Kidney (tissue), 13 donors: ENCODE measurements at regions not wholly inside any gene's neighbourhood (a gene's known extent, or its start where the extent isn't known, plus 50 kb on each side); places are given as distances from the start of the nearest gene placed in this dataset.

Source experiments
- DNase-seq, 5 donors: peaks; one replicate each; pipeline ENCODE4 v3.0.0-alpha.2; 2013 to 2020
- FAIRE-seq: peaks from 2 replicates; lab custom pipeline; 2012; peaks lifted over from hg19 to GRCh38; lab: Jason Lieb, UNC
- H3K27ac ChIP-seq, 2 donors: one replicate each; pipeline ENCODE4 v1.7.0; 2013; ENCODE audit warnings: low read depth in 2 of 2, low read length in 2 of 2, inconsistent platforms in 1 of 2
- H3K27me3 ChIP-seq: one replicate; pipeline ENCODE4 v1.7.1; 2013; ENCODE audit warnings: low read length, inconsistent platforms; ENCODE audit not compliant: control insufficient read depth, insufficient read depth
- H3K36me3 ChIP-seq, 3 donors: one replicate each; pipeline versions ENCODE4 v1.7.0 to v1.7.1; 2013; ENCODE audit warnings: low read length in 3 of 3, control low read depth in 1 of 3, inconsistent platforms in 1 of 3; ENCODE audit not compliant: insufficient read depth in 3 of 3, control insufficient read depth in 2 of 3
- H3K4me1 ChIP-seq, 3 donors: one replicate each; pipeline versions ENCODE4 v1.7.0 to v1.7.1; 2013; ENCODE audit warnings: low read length in 3 of 3, inconsistent platforms in 1 of 3, low read depth in 1 of 3; ENCODE audit not compliant: control insufficient read depth in 2 of 3, insufficient read depth in 2 of 3
- H3K4me3 ChIP-seq, 3 donors: one replicate each; pipeline versions ENCODE4 v1.7.0 to v1.8.1; 2013; ENCODE audit warnings: low read length in 3 of 3, control low read depth in 1 of 3, inconsistent platforms in 1 of 3
- H3K9ac ChIP-seq, 3 donors: one replicate each; pipeline versions ENCODE4 v1.7.0 to v1.7.1; 2013; ENCODE audit warnings: low read length in 3 of 3, control low read depth in 1 of 3, inconsistent platforms in 1 of 3
- H3K9me3 ChIP-seq, 3 donors: one replicate each; pipeline versions ENCODE4 v1.7.0 to v1.7.1; 2013; ENCODE audit warnings: low read length in 3 of 3, control low read depth in 1 of 3, inconsistent platforms in 1 of 3; ENCODE audit not compliant: control insufficient read depth in 2 of 3, insufficient read depth in 1 of 3
- intact Hi-C: fragments of 100-400 bp; cut with DNase I; formaldehyde crosslinking; loops from one replicate; pipeline ENCODE4 v1.11.1; 2022
- TF ChIP-seq, protein P1 (sequence below): IDR thresholded peaks from 3 replicates; pipeline ENCODE4 v1.5.1; 2012; ENCODE audit warnings: mild to moderate bottlenecking, moderate library complexity, borderline replicate concordance; ENCODE audit not compliant: insufficient read depth; ENCODE audit errors: extremely low read depth
- donor health status: control.
- donor health status: control.
- donor health status: control.
- donor health status: control.
- donor health status: control.
- donor health status: DM: yes; HTN: yes; CAD: no.
- donor health status: Normal renal cell carcinoma (clear cell type).

DNA sequence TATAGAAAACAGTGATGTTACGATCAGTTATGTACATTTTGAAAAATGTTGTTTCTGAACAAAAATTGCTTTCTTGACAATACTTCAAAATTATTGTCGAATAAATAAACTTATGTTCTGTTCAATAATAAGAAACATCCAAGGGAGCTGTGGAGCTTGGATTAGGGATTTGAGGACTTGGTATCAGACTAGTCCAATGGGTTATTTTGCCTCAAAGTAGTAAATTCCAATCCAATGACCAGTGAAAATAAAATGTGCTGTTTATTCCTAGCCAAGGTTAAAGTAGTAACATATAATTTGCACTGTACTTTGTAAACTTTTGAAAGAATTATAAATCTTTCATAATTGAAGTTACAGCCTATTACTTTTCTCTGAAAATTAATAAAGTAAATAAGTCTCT lies 79.1 kb upstream of the IVNS1ABP start:
- Histone ChIP-seq H3K27ac (no peak overlapping the region), H3K36me3 (no peaks in the 10 kb centered on the region), H3K4me1 (no peaks in the 10 kb centered on the region), H3K9me3 (no peaks in the 10 kb centered on the region), H3K9ac (no peak overlapping the region), H3K4me3 (no peak overlapping the region), H3K27me3 (no peaks in the 10 kb centered on the region)
- TF ChIP-seq, protein P1, sequence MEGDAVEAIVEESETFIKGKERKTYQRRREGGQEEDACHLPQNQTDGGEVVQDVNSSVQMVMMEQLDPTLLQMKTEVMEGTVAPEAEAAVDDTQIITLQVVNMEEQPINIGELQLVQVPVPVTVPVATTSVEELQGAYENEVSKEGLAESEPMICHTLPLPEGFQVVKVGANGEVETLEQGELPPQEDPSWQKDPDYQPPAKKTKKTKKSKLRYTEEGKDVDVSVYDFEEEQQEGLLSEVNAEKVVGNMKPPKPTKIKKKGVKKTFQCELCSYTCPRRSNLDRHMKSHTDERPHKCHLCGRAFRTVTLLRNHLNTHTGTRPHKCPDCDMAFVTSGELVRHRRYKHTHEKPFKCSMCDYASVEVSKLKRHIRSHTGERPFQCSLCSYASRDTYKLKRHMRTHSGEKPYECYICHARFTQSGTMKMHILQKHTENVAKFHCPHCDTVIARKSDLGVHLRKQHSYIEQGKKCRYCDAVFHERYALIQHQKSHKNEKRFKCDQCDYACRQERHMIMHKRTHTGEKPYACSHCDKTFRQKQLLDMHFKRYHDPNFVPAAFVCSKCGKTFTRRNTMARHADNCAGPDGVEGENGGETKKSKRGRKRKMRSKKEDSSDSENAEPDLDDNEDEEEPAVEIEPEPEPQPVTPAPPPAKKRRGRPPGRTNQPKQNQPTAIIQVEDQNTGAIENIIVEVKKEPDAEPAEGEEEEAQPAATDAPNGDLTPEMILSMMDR: no peak
- DNase-seq (no peak), FAIRE-seq (no peak)
- intact Hi-C loops: no loop called here

DNA sequence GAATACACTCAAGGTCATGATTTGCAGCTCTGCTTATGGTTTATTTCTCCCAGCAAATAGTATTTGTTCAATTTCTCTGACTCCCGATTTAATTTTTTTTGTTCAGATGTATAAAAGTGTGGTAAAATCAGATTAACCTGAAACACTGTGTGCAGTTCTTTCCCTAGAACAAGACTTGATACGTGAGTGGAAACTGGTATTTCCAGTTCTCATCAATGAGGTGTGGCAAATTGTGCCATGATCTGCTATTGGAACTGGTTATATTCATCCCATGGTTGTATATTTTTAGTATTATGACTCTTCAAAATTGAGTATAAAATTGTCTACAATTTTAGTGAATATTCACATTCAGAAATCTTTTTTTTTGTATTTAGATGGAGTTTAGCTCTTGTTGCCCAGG lies 76.8 kb upstream of the IVNS1ABP start:
- no peak for FAIRE-seq
- Histone ChIP-seq H3K27ac (peak overlapping the region in 1 of 2 donors; percentile 33), H3K9me3 (no peaks in the 10 kb centered on the region), H3K4me1 (no peaks in the 10 kb centered on the region), H3K27me3 (no peaks in the 10 kb centered on the region), H3K4me3 (peak overlapping the region in 1 of 3 donors; percentile 9), H3K9ac (no peak overlapping the region), H3K36me3 (no peaks in the 10 kb centered on the region)
- peak in 2 of 5 donors; percentile 37 to 53 for DNase-seq
- intact Hi-C loops: no loop called here
- TF ChIP-seq, protein P1: no peak

DNA sequence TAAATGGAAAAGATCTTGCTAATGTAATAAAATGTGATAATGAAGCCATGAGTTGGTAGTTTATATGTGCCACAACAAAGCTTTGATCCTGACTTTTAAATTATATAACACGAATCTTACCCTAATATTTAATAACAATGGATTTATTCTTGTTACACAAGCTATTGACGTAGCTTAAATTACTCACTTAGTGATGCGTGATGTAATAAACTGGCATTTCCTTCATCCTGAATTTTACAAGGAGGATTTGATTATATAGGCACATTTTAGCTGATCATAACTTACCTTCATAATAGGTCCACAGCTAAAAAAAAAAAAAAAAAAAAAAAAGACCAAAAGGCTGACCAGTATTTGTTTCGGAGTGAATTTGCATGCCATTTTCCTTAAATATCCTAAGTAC lies 76.2 kb upstream of the IVNS1ABP start:
- Histone ChIP-seq H3K9ac (no peak overlapping the region), H3K4me1 (peaks cover 0 to 3% (median 0%) of the 10 kb centered on the region in 3 donors), H3K27ac (no peak overlapping the region), H3K27me3 (no peaks in the 10 kb centered on the region), H3K4me3 (peak overlapping the region in 1 of 3 donors; percentile 9), H3K36me3 (no peaks in the 10 kb centered on the region), H3K9me3 (no peaks in the 10 kb centered on the region)
- TF ChIP-seq, protein P1: no peak
- DNase-seq (no peak), FAIRE-seq (no peak)
- intact Hi-C loops: no loop called here

DNA sequence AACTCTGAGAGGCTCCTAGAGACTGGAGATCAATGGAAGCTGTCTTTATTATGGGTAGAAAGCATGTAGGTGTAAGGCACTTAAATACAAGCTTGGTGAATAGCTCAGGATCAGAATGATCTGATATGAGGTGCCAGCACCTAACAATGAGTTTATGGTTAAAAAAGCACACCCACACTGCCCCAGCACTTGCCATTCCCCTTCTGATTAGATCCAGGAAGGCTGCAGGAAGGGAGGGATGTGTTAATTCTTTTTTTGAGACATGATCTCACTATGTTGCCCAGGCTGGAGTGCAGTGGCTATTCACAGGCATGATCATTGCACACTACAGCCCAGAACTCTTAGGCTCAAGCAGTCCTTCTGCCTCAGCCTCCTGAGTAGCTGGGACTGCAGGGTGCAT lies 71.8 kb upstream of the IVNS1ABP start:
- Histone ChIP-seq H3K9me3 (no peaks in the 10 kb centered on the region), H3K9ac (no peak overlapping the region), H3K27ac (no peak overlapping the region), H3K36me3 (no peaks in the 10 kb centered on the region), H3K4me1 (peaks cover 0 to 3% (median 0%) of the 10 kb centered on the region in 3 donors), H3K27me3 (no peaks in the 10 kb centered on the region), H3K4me3 (no peak overlapping the region)
- intact Hi-C loops: no loop called here
- DNase-seq: no peak
- TF ChIP-seq, protein P1: no peak
- FAIRE-seq: no peak
